Stimulated activated naive CD8-positive, alpha-beta T cell treated with anti-CD3 and anti-CD28 coated beads, Interleukin-15, Interleukin-2, amounts not matched to agents 100 ng/mL and 50 ng/mL, for 24 hours (primary cell): ENCODE measurements at regions not wholly inside any gene's neighbourhood (a gene's known extent, or its start where the extent isn't known, plus 50 kb on each side); places are given as distances from the start of the nearest gene placed in this dataset.
"Not testable (repeated sequence)": the region's sequence is repeated elsewhere in the genome, so short reads cannot be mapped to it uniquely, and the experiment has no call there.

Source experiments
- H3K27ac Mint-ChIP-seq: one replicate; pipeline ENCODE4 v1.8.0; 2021; ENCODE audit warnings: mild to moderate bottlenecking, mixed read lengths
- H3K27me3 Mint-ChIP-seq: one replicate; pipeline ENCODE4 v1.8.0; 2021; ENCODE audit warnings: mixed read lengths
- H3K36me3 Mint-ChIP-seq: one replicate; pipeline ENCODE4 v1.8.0; 2021; ENCODE audit warnings: low read depth, mixed read lengths
- H3K4me1 Mint-ChIP-seq: one replicate; pipeline ENCODE4 v1.8.0; 2021; ENCODE audit warnings: low read depth, mixed read lengths
- H3K4me3 Mint-ChIP-seq: one replicate; pipeline ENCODE4 v1.8.0; 2021; ENCODE audit warnings: mild to moderate bottlenecking, mixed read lengths
- H3K9me3 Mint-ChIP-seq: one replicate; pipeline ENCODE4 v1.8.0; 2021; ENCODE audit warnings: mixed read lengths

DNA sequence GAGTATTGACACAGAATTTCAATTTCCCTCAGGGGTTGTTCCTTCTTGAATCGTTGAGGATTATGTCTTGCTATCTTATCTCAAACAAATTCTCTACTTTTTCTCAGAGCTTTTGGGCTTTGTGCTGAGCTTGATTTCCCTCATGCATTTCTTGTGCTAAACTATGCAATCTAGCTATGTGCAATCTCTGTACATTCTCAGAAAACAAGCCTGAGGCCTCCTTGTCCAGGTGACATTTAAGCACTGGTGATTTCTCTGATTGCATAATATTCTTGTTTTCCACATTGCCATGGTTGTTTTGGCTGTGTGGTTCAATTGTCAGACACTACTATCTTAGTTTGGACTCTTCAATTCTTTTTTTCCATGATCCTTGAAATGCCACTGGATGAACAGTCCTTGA, 81.2 kb upstream of the MAN1A1 start:
- H3K27ac Mint-ChIP-seq, result no peak overlapping the region
- no peaks in the 10 kb centered on the region for H3K4me1 Mint-ChIP-seq
- H3K36me3 Mint-ChIP-seq, result no peaks in the 10 kb centered on the region
- H3K27me3 Mint-ChIP-seq, result no peaks in the 10 kb centered on the region
- H3K9me3 Mint-ChIP-seq, result no peaks in the 10 kb centered on the region
- H3K4me3 Mint-ChIP-seq, result no peak overlapping the region

DNA sequence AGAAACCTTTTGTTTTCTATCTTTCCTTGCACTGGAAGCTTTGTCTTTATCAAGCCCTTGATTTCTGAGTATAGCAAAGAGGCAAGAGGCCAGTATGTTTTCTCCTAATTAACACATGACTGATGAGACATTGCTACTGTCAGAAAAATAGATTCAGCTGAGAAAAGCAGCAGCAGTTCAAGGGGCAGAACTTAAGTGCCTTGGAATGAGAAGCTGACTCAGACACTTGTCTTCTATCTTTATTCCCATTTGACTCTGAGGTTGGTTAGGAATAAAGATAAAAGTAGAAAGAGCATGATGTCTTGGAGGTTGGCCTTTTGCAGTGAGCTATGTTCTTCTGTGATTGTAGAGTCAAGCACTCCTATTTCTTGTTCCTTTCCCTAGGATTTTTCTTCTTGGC, 79.1 kb upstream of the MAN1A1 start:
- Mint-ChIP-seq H3K4me3 (no peak overlapping the region), H3K9me3 (peaks cover 9% of the 10 kb centered on the region), H3K27ac (no peak overlapping the region), H3K4me1 (no peaks in the 10 kb centered on the region), H3K36me3 (no peaks in the 10 kb centered on the region), H3K27me3 (no peaks in the 10 kb centered on the region)

DNA sequence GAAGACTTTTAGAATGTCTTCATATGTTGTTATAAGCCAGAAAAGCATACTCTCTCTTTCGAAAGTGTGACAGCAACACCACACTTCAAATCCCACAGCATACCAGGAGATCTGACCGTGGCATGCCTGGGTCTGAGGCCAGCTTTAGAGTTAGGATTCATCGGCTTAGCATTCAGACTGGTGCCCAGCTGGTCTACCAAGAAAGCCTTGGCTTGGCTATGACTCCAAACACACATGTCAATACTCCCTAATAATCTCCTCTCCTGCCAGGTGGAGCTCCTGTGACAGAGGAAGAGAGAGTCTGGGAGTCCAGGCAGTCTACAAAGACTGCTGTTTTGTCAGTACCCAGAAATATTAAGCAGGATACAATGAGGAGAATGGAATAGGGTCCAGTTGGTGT, 77.1 kb upstream of the MAN1A1 start:
- H3K27ac Mint-ChIP-seq, result no peak overlapping the region
- no peak overlapping the region for H3K4me3 Mint-ChIP-seq
- no peaks in the 10 kb centered on the region for H3K27me3 Mint-ChIP-seq
- no peaks in the 10 kb centered on the region for H3K4me1 Mint-ChIP-seq
- peaks cover 13% of the 10 kb centered on the region for H3K9me3 Mint-ChIP-seq
- no peaks in the 10 kb centered on the region for H3K36me3 Mint-ChIP-seq

DNA sequence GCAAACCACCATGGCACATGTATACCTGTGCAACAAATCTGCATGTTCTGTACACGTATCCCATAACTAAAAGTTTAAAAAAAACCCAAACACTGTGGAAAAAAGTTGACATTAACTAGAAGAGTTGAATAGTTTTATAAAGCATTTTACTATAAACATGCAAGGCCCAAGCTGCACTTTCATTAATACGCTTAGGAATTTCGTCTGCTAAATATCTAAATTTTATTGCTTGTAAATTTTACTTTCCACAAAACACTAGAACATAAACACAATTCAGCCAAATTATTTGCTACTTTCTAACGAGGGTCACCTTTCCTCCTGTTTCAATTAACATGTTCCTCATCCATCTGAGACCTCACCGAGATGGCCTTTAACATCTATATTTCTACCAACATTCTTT, 74.4 kb upstream of the MAN1A1 start:
- Mint-ChIP-seq H3K36me3 (no peaks in the 10 kb centered on the region), H3K4me1 (no peaks in the 10 kb centered on the region), H3K9me3 (peaks cover 29% of the 10 kb centered on the region), H3K27me3 (no peaks in the 10 kb centered on the region), H3K27ac (no peak overlapping the region), H3K4me3 (no peak overlapping the region)

DNA sequence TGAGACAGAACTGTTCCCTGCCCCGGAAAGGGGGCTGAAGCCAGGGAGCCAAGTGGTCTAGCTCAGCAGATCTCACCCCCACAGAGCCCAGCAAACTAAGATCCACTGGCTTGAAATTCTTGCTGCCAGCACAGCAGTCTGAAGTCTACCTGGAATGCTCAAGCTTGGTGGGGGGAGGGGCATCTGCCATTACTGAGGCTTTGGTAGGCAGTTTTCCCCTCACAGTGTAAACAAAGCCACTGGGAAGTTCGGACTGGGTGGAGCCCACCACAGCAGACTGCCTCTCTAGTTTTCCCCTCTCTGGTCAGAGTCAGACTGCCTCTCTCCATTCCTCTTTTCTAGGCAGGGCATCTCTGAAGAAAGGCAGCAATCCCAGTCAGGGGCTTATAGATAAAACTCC, 68.5 kb upstream of the MAN1A1 start:
- H3K9me3 Mint-ChIP-seq, result peaks cover 46% of the 10 kb centered on the region
- H3K4me3 Mint-ChIP-seq, H3K4me1 Mint-ChIP-seq, H3K27ac Mint-ChIP-seq, H3K36me3 Mint-ChIP-seq, H3K27me3 Mint-ChIP-seq: not testable (repeated sequence)

DNA sequence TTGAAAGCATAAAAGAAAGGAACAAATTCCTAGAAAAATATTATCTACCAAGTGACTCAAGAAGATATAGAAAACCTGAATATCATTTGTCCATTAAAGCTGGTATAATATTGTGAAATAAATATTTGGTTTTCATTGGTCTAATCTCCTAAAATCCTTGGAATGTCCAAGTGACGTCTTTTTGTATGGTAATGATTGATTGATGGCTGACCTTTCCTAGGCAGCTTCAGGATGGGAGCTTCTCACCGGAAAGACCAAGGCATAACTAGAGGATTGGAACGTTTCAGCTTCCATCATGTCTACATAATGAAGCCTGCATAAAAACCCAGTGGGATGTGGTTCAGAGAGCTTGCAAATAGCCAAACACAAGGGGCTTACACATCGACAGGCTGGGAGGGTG, 57.6 kb upstream of the MAN1A1 start:
- no peak overlapping the region for H3K27ac Mint-ChIP-seq
- H3K9me3 Mint-ChIP-seq, result peaks cover 15% of the 10 kb centered on the region
- no peak overlapping the region for H3K4me3 Mint-ChIP-seq
- H3K27me3 Mint-ChIP-seq, result no peaks in the 10 kb centered on the region
- H3K36me3 Mint-ChIP-seq, result no peaks in the 10 kb centered on the region
- no peaks in the 10 kb centered on the region for H3K4me1 Mint-ChIP-seq

DNA sequence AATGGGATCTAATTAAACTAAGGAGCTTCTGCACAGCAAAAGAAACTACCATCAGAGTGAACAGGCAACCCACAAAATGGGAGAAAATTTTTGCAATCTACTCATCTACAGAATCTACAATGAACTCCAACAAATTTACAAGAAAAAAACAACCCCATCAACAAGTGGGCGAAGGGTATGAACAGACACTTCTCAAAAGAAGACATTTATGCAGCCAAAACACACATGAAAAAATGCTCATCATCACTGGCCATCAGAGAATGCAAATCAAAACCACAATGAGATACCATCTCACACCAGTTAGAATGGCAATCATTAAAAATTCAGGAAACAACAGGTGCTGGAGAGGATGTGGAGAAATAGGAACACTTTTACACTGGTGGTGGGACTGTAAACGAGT, 55.6 kb upstream of the MAN1A1 start:
- H3K4me1 Mint-ChIP-seq, H3K36me3 Mint-ChIP-seq, H3K27ac Mint-ChIP-seq, H3K27me3 Mint-ChIP-seq, H3K4me3 Mint-ChIP-seq: not testable (repeated sequence)
- peaks cover 21% of the 10 kb centered on the region for H3K9me3 Mint-ChIP-seq
